Choroid plexus epithelial cell (primary cell): ENCODE measurements at regions not wholly inside any gene's neighbourhood (a gene's known extent, or its start where the extent isn't known, plus 50 kb on each side); places are given as distances from the start of the nearest gene placed in this dataset.
A peak's percentile ranks its signal among the peaks of the same experiment; 100 is the strongest.

Experiments used
- DNase-seq: peaks from one replicate; pipeline ENCODE4 v3.0.0-alpha.2; 2010; ENCODE audit warnings: low read depth
- H3K4me3 ChIP-seq: 2 replicates; pipeline ENCODE4 v1.5.1; 2011; ENCODE audit warnings: low read depth, mild to moderate bottlenecking, control low read depth, low read length, moderate library complexity
- CTCF ChIP-seq: conservative IDR thresholded peaks from 2 replicates; pipeline ENCODE4 v1.5.1; 2011; ENCODE audit warnings: low read depth, mild to moderate bottlenecking, control low read depth, inconsistent platforms, low read length, moderate library complexity

- DNase-seq = peak; percentile 33
- H3K4me3 ChIP-seq = peak overlapping the region; percentile 53
- TF ChIP-seq CTCF = peak; percentile 16
These were observed 66.8 kb upstream of the SPATA31A3 start for GRCh38 chr9:67058898-67059715.
